Body of pancreas (tissue), 4 donors: ENCODE measurements at regions not wholly inside any gene's neighbourhood (a gene's known extent, or its start where the extent isn't known, plus 50 kb on each side); places are given as distances from the start of the nearest gene placed in this dataset.

Source experiments
- POLR2A ChIP-seq, 3 donors: fragments of 450-650 bp; IDR thresholded peaks; one replicate each; pipeline ENCODE4 v1.6.1; 2016; ENCODE audit warnings: antibody characterized with exemption in 3 of 3, mild to moderate bottlenecking in 2 of 3
- TF ChIP-seq, protein P1 (sequence below), 7 experiments: fragments of 450-650 bp in 4 of 7; fragments of 200-600 bp in 3 of 7; sonication (generic) in 3 of 7; IDR thresholded peaks; one replicate each; pipeline ENCODE4 v1.5.1; 2016 to 2019; ENCODE audit warnings: antibody characterized with exemption in 7 of 7

DNA sequence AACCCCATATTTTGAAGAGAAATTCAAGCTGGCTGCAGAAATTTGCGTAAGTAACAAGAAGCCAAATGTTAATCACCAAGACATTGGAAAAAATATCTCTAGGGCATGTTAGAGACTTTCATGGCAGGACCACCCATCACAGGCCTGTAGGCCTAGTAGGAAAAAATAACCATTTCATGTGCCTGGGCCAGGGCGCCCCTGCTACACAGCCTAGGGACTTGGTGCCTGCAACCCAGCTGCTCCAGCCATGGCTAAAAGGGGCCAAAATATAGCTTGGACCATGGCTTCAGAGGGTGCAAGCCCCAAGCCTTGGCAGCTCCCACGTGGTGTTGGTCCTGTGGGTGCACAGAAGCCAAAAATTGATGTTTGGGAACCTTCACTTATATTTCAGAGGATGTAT lies 167.7 kb upstream of the NMUR2 start:
- TF ChIP-seq, protein P1, sequence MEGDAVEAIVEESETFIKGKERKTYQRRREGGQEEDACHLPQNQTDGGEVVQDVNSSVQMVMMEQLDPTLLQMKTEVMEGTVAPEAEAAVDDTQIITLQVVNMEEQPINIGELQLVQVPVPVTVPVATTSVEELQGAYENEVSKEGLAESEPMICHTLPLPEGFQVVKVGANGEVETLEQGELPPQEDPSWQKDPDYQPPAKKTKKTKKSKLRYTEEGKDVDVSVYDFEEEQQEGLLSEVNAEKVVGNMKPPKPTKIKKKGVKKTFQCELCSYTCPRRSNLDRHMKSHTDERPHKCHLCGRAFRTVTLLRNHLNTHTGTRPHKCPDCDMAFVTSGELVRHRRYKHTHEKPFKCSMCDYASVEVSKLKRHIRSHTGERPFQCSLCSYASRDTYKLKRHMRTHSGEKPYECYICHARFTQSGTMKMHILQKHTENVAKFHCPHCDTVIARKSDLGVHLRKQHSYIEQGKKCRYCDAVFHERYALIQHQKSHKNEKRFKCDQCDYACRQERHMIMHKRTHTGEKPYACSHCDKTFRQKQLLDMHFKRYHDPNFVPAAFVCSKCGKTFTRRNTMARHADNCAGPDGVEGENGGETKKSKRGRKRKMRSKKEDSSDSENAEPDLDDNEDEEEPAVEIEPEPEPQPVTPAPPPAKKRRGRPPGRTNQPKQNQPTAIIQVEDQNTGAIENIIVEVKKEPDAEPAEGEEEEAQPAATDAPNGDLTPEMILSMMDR (IDR thresholded peaks at IDR 0.05): no peak
- no peak for TF ChIP-seq POLR2A (IDR thresholded peaks at IDR 0.05)
